Fibroblast of the aortic adventitia (primary cell): ENCODE measurements at regions not wholly inside any gene's neighbourhood (a gene's known extent, or its start where the extent isn't known, plus 50 kb on each side); places are given as distances from the start of the nearest gene placed in this dataset.

Experiments used
- DNase-seq: peaks from one replicate; pipeline ENCODE4 v3.0.0-alpha.2; 2010; ENCODE audit warnings: low read depth
- H3K4me3 ChIP-seq: 2 replicates; pipeline ENCODE4 v1.5.1; 2011; ENCODE audit warnings: low read depth, mild to moderate bottlenecking, control low read depth, low read length, moderate library complexity
- CTCF ChIP-seq: IDR thresholded peaks from 2 replicates; pipeline ENCODE4 v1.5.1; 2011; ENCODE audit warnings: mild to moderate bottlenecking, low read length, control low read depth, inconsistent platforms; ENCODE audit not compliant: insufficient read depth

GRCh38 chr3:132911741-132912415 lies 126.3 kb upstream of the TMEM108 start:
- no peak for TF ChIP-seq CTCF
- no peak for DNase-seq
- H3K4me3 ChIP-seq: no peak overlapping the region

GRCh38 chr3:132907293-132907692 lies 130.9 kb upstream of the TMEM108 start:
- TF ChIP-seq CTCF: no peak
- H3K4me3 ChIP-seq: no peak overlapping the region
- DNase-seq: no peak

GRCh38 chr3:132900481-132900880 lies 137.7 kb upstream of the TMEM108 start:
- DNase-seq: no peak
- H3K4me3 ChIP-seq: no peak overlapping the region
- no peak for TF ChIP-seq CTCF

GRCh38 chr3:132898141-132898540 lies 140.1 kb upstream of the TMEM108 start:
- DNase-seq: no peak
- no peak overlapping the region for H3K4me3 ChIP-seq
- no peak for TF ChIP-seq CTCF

GRCh38 chr3:132892956-132893355 lies 145.2 kb upstream of the TMEM108 start:
- no peak for TF ChIP-seq CTCF
- H3K4me3 ChIP-seq: no peak overlapping the region
- DNase-seq: no peak

GRCh38 chr3:132881756-132882409 lies 156.3 kb upstream of the TMEM108 start:
- no peak for TF ChIP-seq CTCF
- no peak for DNase-seq
- H3K4me3 ChIP-seq: no peak overlapping the region
